ENCODE measurements at regions not wholly inside any gene's neighbourhood (a gene's known extent, or its start where the extent isn't known, plus 50 kb on each side); places are given as distances from the start of the nearest gene placed in this dataset.

DNA sequence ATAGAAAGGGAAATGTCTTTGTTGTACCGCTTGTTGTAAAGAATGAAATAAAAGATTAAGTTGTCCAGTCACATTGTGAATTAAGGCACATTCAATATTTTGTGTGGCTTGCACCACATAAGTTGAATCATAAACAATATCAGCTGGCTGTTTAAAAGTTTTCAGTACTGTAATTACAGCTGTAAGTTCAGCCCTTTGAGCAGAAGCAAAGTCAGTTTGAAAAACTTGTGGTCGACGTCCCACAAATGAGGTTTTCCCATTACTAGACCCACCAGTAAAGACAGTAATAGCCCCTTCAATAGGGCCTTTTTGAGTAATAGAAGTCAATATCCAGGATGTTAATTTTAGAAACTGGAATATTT, 87.8 kb upstream of the TMSB4Y start:
- TF ChIP-seq, protein P1, sequence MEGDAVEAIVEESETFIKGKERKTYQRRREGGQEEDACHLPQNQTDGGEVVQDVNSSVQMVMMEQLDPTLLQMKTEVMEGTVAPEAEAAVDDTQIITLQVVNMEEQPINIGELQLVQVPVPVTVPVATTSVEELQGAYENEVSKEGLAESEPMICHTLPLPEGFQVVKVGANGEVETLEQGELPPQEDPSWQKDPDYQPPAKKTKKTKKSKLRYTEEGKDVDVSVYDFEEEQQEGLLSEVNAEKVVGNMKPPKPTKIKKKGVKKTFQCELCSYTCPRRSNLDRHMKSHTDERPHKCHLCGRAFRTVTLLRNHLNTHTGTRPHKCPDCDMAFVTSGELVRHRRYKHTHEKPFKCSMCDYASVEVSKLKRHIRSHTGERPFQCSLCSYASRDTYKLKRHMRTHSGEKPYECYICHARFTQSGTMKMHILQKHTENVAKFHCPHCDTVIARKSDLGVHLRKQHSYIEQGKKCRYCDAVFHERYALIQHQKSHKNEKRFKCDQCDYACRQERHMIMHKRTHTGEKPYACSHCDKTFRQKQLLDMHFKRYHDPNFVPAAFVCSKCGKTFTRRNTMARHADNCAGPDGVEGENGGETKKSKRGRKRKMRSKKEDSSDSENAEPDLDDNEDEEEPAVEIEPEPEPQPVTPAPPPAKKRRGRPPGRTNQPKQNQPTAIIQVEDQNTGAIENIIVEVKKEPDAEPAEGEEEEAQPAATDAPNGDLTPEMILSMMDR (conservative IDR thresholded peaks at IDR 0.05 in 1 of 2, IDR thresholded peaks at IDR 0.05 in 1 of 2; ENCODE audit: low read depth in 1 of 2, low read length in 2 of 2) = no peak
- no peak for TF ChIP-seq EZH2 (IDR thresholded peaks at IDR 0.05; ENCODE audit: low read length, missing control alignments)

Data from fibroblast of lung (primary cell).